H9 (cell line): ENCODE measurements at regions not wholly inside any gene's neighbourhood (a gene's known extent, or its start where the extent isn't known, plus 50 kb on each side); places are given as distances from the start of the nearest gene placed in this dataset.

Experiments used
- DNase-seq: peaks from one replicate; pipeline ENCODE4 v3.0.0-alpha.2; 2017
- H2AFZ ChIP-seq: one replicate; pipeline ENCODE4 v1.6.1; 2013; ENCODE audit warnings: mild to moderate bottlenecking, low read length, control low read depth, moderate library complexity
- H2AK5ac ChIP-seq: 2 replicates; pipeline ENCODE4 v1.6.1; 2013; ENCODE audit warnings: low read length, control low read depth, mixed read lengths; ENCODE audit not compliant: insufficient read length
- H2BK120ac ChIP-seq: one replicate; pipeline ENCODE4 v1.6.1; 2013; ENCODE audit warnings: low read depth, mild to moderate bottlenecking, low read length, control low read depth, inconsistent platforms; ENCODE audit not compliant: poor library complexity, severe bottlenecking
- H2BK12ac ChIP-seq: 2 replicates; pipeline ENCODE4 v1.6.1; 2013; ENCODE audit warnings: low read length, control low read depth, mixed read lengths, low read depth; ENCODE audit not compliant: insufficient read length
- H2BK15ac ChIP-seq: 2 replicates; pipeline ENCODE4 v1.6.1; 2013; ENCODE audit warnings: low read depth, low read length, control low read depth
- H2BK20ac ChIP-seq: one replicate; pipeline ENCODE4 v1.6.1; 2013; ENCODE audit warnings: low read depth, mild to moderate bottlenecking, low read length, control low read depth, inconsistent platforms; ENCODE audit not compliant: poor library complexity, severe bottlenecking
- H2BK5ac ChIP-seq: 2 replicates; pipeline ENCODE4 v1.6.1; 2013; ENCODE audit warnings: low read length, control low read depth, mixed read lengths; ENCODE audit not compliant: insufficient read length
- H3K14ac ChIP-seq: 2 replicates; pipeline ENCODE4 v1.6.1; 2013; ENCODE audit warnings: low read length, control low read depth; ENCODE audit not compliant: insufficient read depth
- H3K18ac ChIP-seq: 2 replicates; pipeline ENCODE4 v1.6.1; 2013; ENCODE audit warnings: low read depth, mild to moderate bottlenecking, mixed read lengths, low read length, control low read depth; ENCODE audit not compliant: insufficient read length
- H3K23ac ChIP-seq: 2 replicates; pipeline ENCODE4 v1.6.1; 2013; ENCODE audit warnings: low read length, control low read depth, mixed read lengths, low read depth; ENCODE audit not compliant: insufficient read length
- H3K23me2 ChIP-seq: 2 replicates; pipeline ENCODE4 v1.6.1; 2013; ENCODE audit warnings: low read depth, mild to moderate bottlenecking, mixed read lengths, low read length, control low read depth; ENCODE audit not compliant: insufficient read length, poor library complexity, severe bottlenecking
- H3K27ac ChIP-seq: 2 replicates; pipeline ENCODE4 v1.5.1; 2013; ENCODE audit warnings: low read length, control low read depth, mixed read lengths, low read depth; ENCODE audit not compliant: insufficient read length
- H3K27me3 ChIP-seq: 2 replicates; pipeline ENCODE4 v1.6.1; 2013; ENCODE audit warnings: low read length, control low read depth, inconsistent platforms; ENCODE audit not compliant: insufficient read depth
- H3K4ac ChIP-seq: 2 replicates; pipeline ENCODE4 v1.6.1; 2013; ENCODE audit warnings: low read depth, mild to moderate bottlenecking, control low read depth, inconsistent platforms, low read length, moderate library complexity
- H3K4me1 ChIP-seq: 2 replicates; pipeline ENCODE4 v1.6.1; 2013; ENCODE audit warnings: low read length, control low read depth, inconsistent platforms; ENCODE audit not compliant: insufficient read depth
- H3K4me2 ChIP-seq: 2 replicates; pipeline ENCODE4 v1.6.1; 2013; ENCODE audit warnings: low read length, control low read depth, mixed read lengths; ENCODE audit not compliant: insufficient read length, insufficient read depth
- H3K56ac ChIP-seq: 2 replicates; pipeline ENCODE4 v1.6.1; 2013; ENCODE audit warnings: low read depth, mild to moderate bottlenecking, mixed read lengths, low read length, control low read depth; ENCODE audit not compliant: insufficient read length
- H3K79me1 ChIP-seq: 2 replicates; pipeline ENCODE4 v1.6.1; 2013; ENCODE audit warnings: low read depth, mild to moderate bottlenecking, moderate library complexity, low read length, control low read depth, inconsistent platforms; ENCODE audit not compliant: insufficient read depth, poor library complexity, severe bottlenecking
- H3K79me2 ChIP-seq: 2 replicates; pipeline ENCODE4 v1.6.1; 2013; ENCODE audit warnings: low read length, control low read depth, inconsistent platforms; ENCODE audit not compliant: insufficient read depth
- H3K9ac ChIP-seq: 2 replicates; pipeline ENCODE4 v1.6.1; 2013; ENCODE audit warnings: low read length, control low read depth, mixed read lengths; ENCODE audit not compliant: insufficient read length; ENCODE audit errors: extremely low read depth
- H3K9me3 ChIP-seq: one replicate; pipeline ENCODE4 v1.6.1; 2013; ENCODE audit warnings: low read depth, low read length, inconsistent platforms; ENCODE audit not compliant: control insufficient read depth
- H3T11ph ChIP-seq: one replicate; pipeline ENCODE4 v1.6.1; 2013; ENCODE audit warnings: mild to moderate bottlenecking, low read length, control low read depth, inconsistent platforms
- H4K20me1 ChIP-seq: one replicate; pipeline ENCODE4 v1.6.1; 2013; ENCODE audit not compliant: control insufficient read depth, insufficient read length, insufficient read depth
- H4K5ac ChIP-seq: 2 replicates; pipeline ENCODE4 v1.6.1; 2013; ENCODE audit warnings: low read depth, mild to moderate bottlenecking, mixed read lengths, low read length, control low read depth; ENCODE audit not compliant: insufficient read length
- H4K8ac ChIP-seq: replicated peaks from 2 replicates; pipeline ENCODE4 v1.6.1; 2013; ENCODE audit warnings: low read length, control low read depth, mixed read lengths, low read depth; ENCODE audit not compliant: insufficient read length
- H4K91ac ChIP-seq: 2 replicates; pipeline ENCODE4 v1.6.1; 2013; ENCODE audit warnings: low read depth, mild to moderate bottlenecking, moderate library complexity, mixed read lengths, low read length, control low read depth; ENCODE audit not compliant: insufficient read length
- H3K27ac Mint-ChIP-seq, 3 experiments: 2 replicates in 2 of 3; 3 replicates in 1 of 3; pipeline ENCODE4 v1.8.0; 2020 to 2021; ENCODE audit warnings: mixed read lengths in 3 of 3, mild to moderate bottlenecking in 1 of 3, moderate library complexity in 1 of 3
- H3K27me3 Mint-ChIP-seq: 2 replicates; pipeline ENCODE4 v1.8.0; 2021; ENCODE audit warnings: low read depth, mild to moderate bottlenecking, moderate library complexity, mixed read lengths
- H3K36me3 Mint-ChIP-seq, 3 experiments: 2 replicates in 2 of 3; 3 replicates in 1 of 3; pipeline ENCODE4 v1.8.0; 2020 to 2021; ENCODE audit warnings: low read depth in 3 of 3, mixed read lengths in 3 of 3; ENCODE audit not compliant: insufficient read depth in 1 of 3
- H3K4me1 Mint-ChIP-seq, 2 experiments: 2 replicates each; pipeline ENCODE4 v1.8.0; 2020; ENCODE audit warnings: mixed read lengths in 2 of 2
- H3K4me3 Mint-ChIP-seq, 2 experiments: 2 replicates in 1 of 2; 3 replicates in 1 of 2; pipeline ENCODE4 v1.8.0; 2020 to 2021; ENCODE audit warnings: mild to moderate bottlenecking in 2 of 2, mixed read lengths in 2 of 2, moderate library complexity in 1 of 2
- H3K9me3 Mint-ChIP-seq, 2 experiments: 2 replicates in 1 of 2; 3 replicates in 1 of 2; pipeline ENCODE4 v1.8.0; 2020; ENCODE audit warnings: mild to moderate bottlenecking in 2 of 2, mixed read lengths in 2 of 2, moderate library complexity in 1 of 2
- CTCF ChIP-seq: fragments of 200-600 bp; sonication (generic); conservative IDR thresholded peaks from 3 replicates; pipeline ENCODE4 v1.8.0; 2021; ENCODE audit warnings: antibody characterized with exemption, mild to moderate bottlenecking
- WGBS: extraction: QIAGEN DNeasy Blood & Tissue Kit; methylation state at CpG from one replicate; pipeline ENCODE4 v1.1.7; 2013; ENCODE audit warnings: missing lambda C conversion rate, low lambda C conversion rate, mixed read lengths; ENCODE audit not compliant: insufficient read length; ENCODE audit errors: extremely low coverage; 5-methylcytosine and 5-hydroxymethylcytosine counted together

GRCh38 chr1:87968197-87968955 is 639.7 kb downstream of the LMO4 start:
- no CpG with 5 or more reads among the region's 4 CpGs for whole genome bisulfite sequencing
- H3K27me3 ChIP-seq, result no peaks in the 10 kb centered on the region
- no peak overlapping the region for H2AFZ ChIP-seq
- H3K27ac ChIP-seq, result no peak overlapping the region
- no peak overlapping the region for H3K23ac ChIP-seq
- Mint-ChIP-seq H3K27me3 (no peaks in the 10 kb centered on the region), H3K4me1 (peaks cover 22 to 23% of the 10 kb centered on the region in 2 experiments), H3K4me3 (no peak overlapping the region), H3K27ac (peak overlapping the region; percentile 23 to 94 (median 35); a peak in 5 of 7 replicates), H3K9me3 (no peaks in the 10 kb centered on the region), H3K36me3 (no peaks in the 10 kb centered on the region)
- H3K79me2 ChIP-seq, result no peaks in the 10 kb centered on the region
- no peak overlapping the region for H2BK20ac ChIP-seq
- H3K14ac ChIP-seq, result no peak overlapping the region
- no peak for TF ChIP-seq CTCF
- no peaks in the 10 kb centered on the region for H4K20me1 ChIP-seq
- H4K5ac ChIP-seq, result no peak overlapping the region
- DNase-seq, result peak; percentile 40
- H3K18ac ChIP-seq, result no peak overlapping the region
- no peak overlapping the region for H3T11ph ChIP-seq
- H3K79me1 ChIP-seq, result no peaks in the 10 kb centered on the region
- no peak overlapping the region for H2AK5ac ChIP-seq
- H2BK120ac ChIP-seq, result no peak overlapping the region
- H2BK5ac ChIP-seq, result no peak overlapping the region
- peaks cover 6% of the 10 kb centered on the region; the same call in 1 of the 2 replicates for H3K4me1 ChIP-seq
- H3K23me2 ChIP-seq, result no peaks in the 10 kb centered on the region
- H3K56ac ChIP-seq, result no peak overlapping the region
- no peak overlapping the region for H4K91ac ChIP-seq
- no peak overlapping the region for H3K9ac ChIP-seq
- H4K8ac ChIP-seq, result no peak overlapping the region
- no peak overlapping the region for H3K4ac ChIP-seq
- H2BK15ac ChIP-seq, result no peak overlapping the region
- H3K4me2 ChIP-seq, result no peak overlapping the region
- H2BK12ac ChIP-seq, result no peak overlapping the region
- H3K9me3 ChIP-seq, result no peaks in the 10 kb centered on the region
